ENCODE measurements at regions not wholly inside any gene's neighbourhood (a gene's known extent, or its start where the extent isn't known, plus 50 kb on each side); places are given as distances from the start of the nearest gene placed in this dataset.

DNA sequence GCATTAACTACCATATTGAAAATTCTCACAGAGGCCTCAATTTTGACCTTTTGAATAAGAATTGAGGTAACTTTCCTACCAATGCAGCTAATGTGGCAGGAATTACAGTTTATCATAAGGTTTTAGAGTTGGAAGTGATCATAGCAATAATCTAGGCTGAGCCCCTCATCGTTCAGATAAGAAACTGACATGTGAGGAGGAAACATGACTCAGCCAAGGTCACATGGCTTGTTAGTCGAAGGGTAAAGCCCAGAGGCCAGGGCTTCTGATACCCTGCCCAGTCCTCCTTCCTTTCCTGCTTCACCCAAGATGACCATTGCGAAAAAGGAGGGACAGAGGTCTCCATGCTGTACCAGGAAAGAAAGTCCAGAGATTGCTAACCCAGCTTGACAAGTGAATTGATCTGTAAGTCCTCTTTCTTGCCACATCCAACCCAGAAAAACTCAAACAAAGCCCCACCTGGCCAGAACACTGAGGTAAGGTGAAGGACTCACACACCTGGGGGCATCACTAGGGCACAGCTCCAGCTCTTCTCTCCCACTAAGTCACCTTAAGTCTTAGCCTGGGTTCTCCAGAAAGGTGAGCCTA lies 174.8 kb downstream of the EN1 start (continued):
- TF ChIP-seq MEF2A (IDR thresholded peaks at IDR 0.05; ENCODE audit: borderline replicate concordance, low read depth), result no peak

- WGBS (ENCODE audit: low lambda C conversion rate), result 94% methylated on average over 5 of the region's 5 CpGs
- H3K4me3 ChIP-seq (ENCODE audit: low read depth in 2 of 2, low read length in 1 of 2), result no peak overlapping the region
- DNase-seq, result no peak
- POLR2A ChIA-PET, result no interaction called here
- no peak overlapping the region for H3K9ac ChIP-seq
- no peaks in the 10 kb centered on the region for H3K79me2 ChIP-seq (ENCODE audit: insufficient read depth)
- H3K27ac ChIP-seq (ENCODE audit: low read depth in 2 of 2, low read length in 1 of 2), result peak overlapping the region in 1 of 2 experiments; percentile 74; a peak in 2 of 4 replicates
- H4K20me1 ChIP-seq (ENCODE audit: insufficient read depth), result no peaks in the 10 kb centered on the region
- peaks cover 19 to 27% of the 10 kb centered on the region in 2 experiments for H3K4me1 ChIP-seq (ENCODE audit: control insufficient read depth in 1 of 2, insufficient read depth in 2 of 2, low read depth in 1 of 2, low read length in 1 of 2)
- H3K4me2 ChIP-seq, result no peak overlapping the region
- H3F3A ChIP-seq (replicated peaks; ENCODE audit: insufficient read depth), result peaks cover 43% of the 10 kb centered on the region
- no peaks in the 10 kb centered on the region for H3K9me2 ChIP-seq
- no peaks in the 10 kb centered on the region for H3K27me3 ChIP-seq (ENCODE audit: insufficient read depth)
- CTCF ChIA-PET, result no interaction called here
- H2AFZ ChIP-seq (ENCODE audit: low read depth), result no peak overlapping the region
- TF ChIP-seq MAX (IDR thresholded peaks at IDR 0.05; ENCODE audit: low read depth) (no peak), POLR2AphosphoS5 (IDR thresholded peaks at IDR 0.05; ENCODE audit: low read depth, low read length) (no peak), MEF2A (IDR thresholded peaks at IDR 0.05; ENCODE audit: borderline replicate concordance, low read depth) (no peak), RXRA (IDR thresholded peaks at IDR 0.05; ENCODE audit: borderline replicate concordance, low read depth) (no peak), RCOR1 (IDR thresholded peaks at IDR 0.05; ENCODE audit: low read length) (no peak), FOSL2 (IDR thresholded peaks at IDR 0.05; ENCODE audit: borderline replicate concordance, low read depth) (no peak), GATA2 (CRISPR knock-in tag; IDR thresholded peaks at IDR 0.05) (no peak), YY1 (IDR thresholded peaks at IDR 0.05; ENCODE audit: low read depth) (no peak), SMC3 (IDR thresholded peaks at IDR 0.05; ENCODE audit: low read depth, low read length) (no peak), EP300 (IDR thresholded peaks at IDR 0.05; ENCODE audit: borderline replicate concordance in 1 of 2, low read depth in 1 of 2, low read length in 1 of 2) (no peak), RFX5 (IDR thresholded peaks at IDR 0.05; ENCODE audit: low read length) (no peak)
- TF ChIP-seq, protein P1, sequence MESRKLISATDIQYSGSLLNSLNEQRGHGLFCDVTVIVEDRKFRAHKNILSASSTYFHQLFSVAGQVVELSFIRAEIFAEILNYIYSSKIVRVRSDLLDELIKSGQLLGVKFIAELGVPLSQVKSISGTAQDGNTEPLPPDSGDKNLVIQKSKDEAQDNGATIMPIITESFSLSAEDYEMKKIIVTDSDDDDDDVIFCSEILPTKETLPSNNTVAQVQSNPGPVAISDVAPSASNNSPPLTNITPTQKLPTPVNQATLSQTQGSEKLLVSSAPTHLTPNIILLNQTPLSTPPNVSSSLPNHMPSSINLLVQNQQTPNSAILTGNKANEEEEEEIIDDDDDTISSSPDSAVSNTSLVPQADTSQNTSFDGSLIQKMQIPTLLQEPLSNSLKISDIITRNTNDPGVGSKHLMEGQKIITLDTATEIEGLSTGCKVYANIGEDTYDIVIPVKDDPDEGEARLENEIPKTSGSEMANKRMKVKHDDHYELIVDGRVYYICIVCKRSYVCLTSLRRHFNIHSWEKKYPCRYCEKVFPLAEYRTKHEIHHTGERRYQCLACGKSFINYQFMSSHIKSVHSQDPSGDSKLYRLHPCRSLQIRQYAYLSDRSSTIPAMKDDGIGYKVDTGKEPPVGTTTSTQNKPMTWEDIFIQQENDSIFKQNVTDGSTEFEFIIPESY (IDR thresholded peaks at IDR 0.05; ENCODE audit: borderline replicate concordance, low read depth), result no peak
- H3K36me3 ChIP-seq (replicated peaks in 1 of 2; ENCODE audit: control insufficient read depth in 1 of 2, insufficient read depth in 2 of 2, low read length in 1 of 2), result no peaks in the 10 kb centered on the region
- H3K9me3 ChIP-seq, result no peaks in the 10 kb centered on the region
Observed at GRCh38 chr2:118671701-118672454, 175.6 kb downstream of the EN1 start.

DNA sequence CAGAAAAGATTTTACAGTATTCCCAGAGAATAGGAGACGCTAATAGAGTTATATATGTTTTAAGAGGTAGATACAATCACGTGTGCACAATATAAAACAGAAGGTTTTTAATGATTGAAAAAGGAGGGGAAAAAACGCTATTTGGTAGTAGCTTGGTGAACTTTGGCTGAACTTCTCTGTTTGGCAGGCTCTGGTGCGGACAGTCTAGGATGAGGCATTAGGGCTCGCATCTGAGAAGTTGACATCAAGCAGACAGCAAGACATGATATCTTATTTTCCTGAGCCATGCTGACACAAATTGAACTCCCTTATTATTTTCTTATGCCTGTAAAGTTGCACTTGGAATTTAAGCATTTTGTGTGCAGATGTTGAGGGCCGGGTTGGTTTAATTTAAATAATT lies 176.6 kb downstream of the EN1 start:
- Histone ChIP-seq H3K79me2 (ENCODE audit: insufficient read depth) (no peaks in the 10 kb centered on the region), H3K9me2 (no peaks in the 10 kb centered on the region), H3K4me1 (ENCODE audit: control insufficient read depth in 1 of 2, insufficient read depth in 2 of 2, low read depth in 1 of 2, low read length in 1 of 2) (peaks cover 20 to 27% of the 10 kb centered on the region in 2 experiments), H3K9ac (peak overlapping the region; percentile 78; the same call in 1 of the 2 replicates), H3K27ac (ENCODE audit: low read depth in 2 of 2, low read length in 1 of 2) (peak overlapping the region; percentile 81 to 98), H2AFZ (ENCODE audit: low read depth) (no peak overlapping the region), H3K4me2 (peak overlapping the region; percentile 79; the same call in 1 of the 2 replicates), H3F3A (replicated peaks; ENCODE audit: insufficient read depth) (peaks cover 43% of the 10 kb centered on the region), H4K20me1 (ENCODE audit: insufficient read depth) (no peaks in the 10 kb centered on the region), H3K27me3 (ENCODE audit: insufficient read depth) (no peaks in the 10 kb centered on the region), H3K4me3 (ENCODE audit: low read depth in 2 of 2, low read length in 1 of 2) (no peak overlapping the region), H3K9me3 (no peaks in the 10 kb centered on the region), H3K36me3 (replicated peaks in 1 of 2; ENCODE audit: control insufficient read depth in 1 of 2, insufficient read depth in 2 of 2, low read length in 1 of 2) (no peaks in the 10 kb centered on the region)
- ChIA-PET CTCF (no interaction called here), POLR2A (no interaction called here)
- 7% methylated on average over 6 of the region's 6 CpGs for WGBS (ENCODE audit: low lambda C conversion rate)
- no peak for DNase-seq
- peak; percentile 95 for TF ChIP-seq NFIC (IDR thresholded peaks at IDR 0.05; ENCODE audit: borderline replicate concordance)
- TF ChIP-seq RAD21 (IDR thresholded peaks at IDR 0.05; ENCODE audit: low read length), result no peak
- TF ChIP-seq CHD2 (IDR thresholded peaks at IDR 0.05; ENCODE audit: low read length, partially characterized antibody), result no peak
- TF ChIP-seq USF2 (IDR thresholded peaks at IDR 0.05; ENCODE audit: borderline replicate concordance, low read depth, low read length), result no peak
- TF ChIP-seq TAF1 (IDR thresholded peaks at IDR 0.05; ENCODE audit: borderline replicate concordance, low read depth, low read length), result no peak
- TF ChIP-seq, protein P2, sequence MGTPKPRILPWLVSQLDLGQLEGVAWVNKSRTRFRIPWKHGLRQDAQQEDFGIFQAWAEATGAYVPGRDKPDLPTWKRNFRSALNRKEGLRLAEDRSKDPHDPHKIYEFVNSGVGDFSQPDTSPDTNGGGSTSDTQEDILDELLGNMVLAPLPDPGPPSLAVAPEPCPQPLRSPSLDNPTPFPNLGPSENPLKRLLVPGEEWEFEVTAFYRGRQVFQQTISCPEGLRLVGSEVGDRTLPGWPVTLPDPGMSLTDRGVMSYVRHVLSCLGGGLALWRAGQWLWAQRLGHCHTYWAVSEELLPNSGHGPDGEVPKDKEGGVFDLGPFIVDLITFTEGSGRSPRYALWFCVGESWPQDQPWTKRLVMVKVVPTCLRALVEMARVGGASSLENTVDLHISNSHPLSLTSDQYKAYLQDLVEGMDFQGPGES (IDR thresholded peaks at IDR 0.05; ENCODE audit: low read depth, low read length), result no peak
